Small intestine (tissue), 7 donors: ENCODE measurements at regions not wholly inside any gene's neighbourhood (a gene's known extent, or its start where the extent isn't known, plus 50 kb on each side); places are given as distances from the start of the nearest gene placed in this dataset.

Experiments
- DNase-seq, 2 donors: peaks; one replicate each; pipeline versions ENCODE4 v3.0.0 to v3.0.0-alpha.2; 2013
- FAIRE-seq: peaks from 2 replicates; lab custom pipeline; 2012; peaks lifted over from hg19 to GRCh38; lab: Jason Lieb, UNC
- H3K27ac ChIP-seq, 3 donors: one replicate each; pipeline ENCODE4 v1.5.1; 2013; ENCODE audit warnings: low read length in 2 of 3, mild to moderate bottlenecking in 2 of 3, control low read depth in 1 of 3, inconsistent platforms in 1 of 3, low read depth in 1 of 3, moderate library complexity in 1 of 3
- H3K27me3 ChIP-seq, 3 donors: one replicate each; pipeline ENCODE4 v1.6.1; 2013; ENCODE audit warnings: low read length in 3 of 3, inconsistent platforms in 1 of 3; ENCODE audit not compliant: control insufficient read depth in 3 of 3, insufficient read depth in 3 of 3
- H3K36me3 ChIP-seq, 3 donors: one replicate each; pipeline ENCODE4 v1.6.1; 2013; ENCODE audit warnings: low read length in 3 of 3, inconsistent platforms in 1 of 3, low read depth in 1 of 3, mild to moderate bottlenecking in 1 of 3, moderate library complexity in 1 of 3; ENCODE audit not compliant: control insufficient read depth in 3 of 3, insufficient read depth in 2 of 3
- H3K4me1 ChIP-seq, 3 donors: one replicate each; pipeline ENCODE4 v1.6.1; 2013; ENCODE audit warnings: low read length in 2 of 3, inconsistent platforms in 1 of 3, low read depth in 1 of 3, mild to moderate bottlenecking in 1 of 3, moderate library complexity in 1 of 3; ENCODE audit not compliant: control insufficient read depth in 3 of 3, insufficient read depth in 2 of 3
- H3K4me3 ChIP-seq, 3 donors: one replicate each; pipeline ENCODE4 v1.5.1; 2013; ENCODE audit warnings: low read length in 3 of 3, control low read depth in 1 of 3, inconsistent platforms in 1 of 3, low read depth in 1 of 3, mild to moderate bottlenecking in 1 of 3, moderate library complexity in 1 of 3
- H3K9me3 ChIP-seq, 2 donors: one replicate each; pipeline ENCODE4 v1.6.1; 2013; ENCODE audit warnings: low read depth in 1 of 2, low read length in 1 of 2; ENCODE audit not compliant: control insufficient read depth in 2 of 2, insufficient read depth in 1 of 2
- WGBS, 3 donors: extraction: QIAGEN DNeasy Blood & Tissue Kit; methylation state at CpG; one replicate each; pipeline ENCODE4 v1.1.7; 2013; 5-methylcytosine and 5-hydroxymethylcytosine counted together
- donor health status: healthy with polysubstance abuse.
- donor health status: control.
- donor health status: control.
- donor health status: Bipolar disorder and iron deficiency.
- donor health status: healthy.

DNA sequence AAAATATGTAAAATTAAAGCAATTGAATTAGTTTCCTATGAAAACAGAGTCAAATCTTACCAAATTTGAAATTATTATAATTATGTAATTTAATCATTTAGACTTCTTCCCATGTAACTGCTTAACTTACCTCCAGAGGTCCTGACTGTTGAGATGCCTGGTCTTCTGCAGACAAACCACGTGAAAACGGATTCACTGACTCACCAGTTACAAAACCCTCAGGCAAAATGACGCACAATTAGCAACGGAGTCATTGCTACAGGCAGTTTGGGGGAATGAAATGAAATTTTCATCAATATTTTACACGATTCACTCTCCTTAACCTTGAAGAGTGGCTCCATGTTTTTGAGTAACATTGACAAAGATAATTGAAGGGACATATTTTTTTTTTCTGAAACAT, 460.8 kb downstream of the MTRR start:
- Histone ChIP-seq H3K4me1 (no peaks in the 10 kb centered on the region), H3K36me3 (no peaks in the 10 kb centered on the region), H3K27ac (no peak overlapping the region), H3K4me3 (no peak overlapping the region), H3K9me3 (no peaks in the 10 kb centered on the region), H3K27me3 (no peaks in the 10 kb centered on the region)
- WGBS, 3 donors: 81 to 83% (median 83%) methylated on average over 5 of the region's 5 CpGs
- DNase-seq (no peak), FAIRE-seq (no peak)

DNA sequence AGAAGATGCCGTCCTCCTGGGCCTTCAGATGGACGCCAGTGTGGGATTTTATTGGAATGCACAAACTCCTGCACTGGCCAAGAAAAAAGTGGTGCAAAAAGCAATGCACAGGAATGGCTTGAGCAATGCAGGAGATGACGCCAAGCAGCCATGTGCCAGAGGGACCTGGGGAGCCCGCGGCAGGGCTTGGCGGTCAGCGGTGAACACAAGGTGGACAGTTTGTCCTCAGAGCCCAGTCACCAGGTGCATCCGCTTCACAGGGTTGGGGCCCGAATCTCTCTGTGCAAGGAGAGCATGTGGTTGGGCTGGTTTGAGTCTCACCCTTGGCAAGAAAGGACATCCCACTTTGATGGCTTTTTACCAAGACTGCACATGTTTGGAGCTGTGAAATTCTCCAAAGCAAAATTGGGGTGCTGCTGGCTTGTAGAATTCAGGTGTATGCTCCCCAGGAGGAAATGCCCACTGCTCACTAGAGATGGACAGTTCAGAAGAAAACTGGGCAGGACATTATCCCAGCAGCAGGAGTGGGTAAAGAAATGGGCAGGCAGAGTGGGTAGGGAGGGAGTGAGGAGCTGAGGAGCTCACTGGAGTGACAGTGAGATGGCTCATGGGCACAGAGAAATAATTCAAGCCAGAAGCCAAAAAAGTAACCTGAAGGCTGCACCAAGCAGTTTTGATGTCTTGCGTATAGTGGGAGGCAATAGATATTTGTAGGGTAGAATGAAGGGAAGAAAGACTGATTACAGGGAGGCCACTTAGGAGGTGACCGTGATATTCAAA, 463.9 kb downstream of the MTRR start:
- H3K4me3 ChIP-seq: no peak overlapping the region
- DNase-seq (no peak), FAIRE-seq (no peak)
- no peaks in the 10 kb centered on the region for H3K36me3 ChIP-seq
- no peak overlapping the region for H3K27ac ChIP-seq
- H3K9me3 ChIP-seq: no peaks in the 10 kb centered on the region
- H3K4me1 ChIP-seq: no peaks in the 10 kb centered on the region
- 91 to 94% (median 91%) methylated on average over 11 of the region's 11 CpGs for WGBS, 3 donors
- no peaks in the 10 kb centered on the region for H3K27me3 ChIP-seq

DNA sequence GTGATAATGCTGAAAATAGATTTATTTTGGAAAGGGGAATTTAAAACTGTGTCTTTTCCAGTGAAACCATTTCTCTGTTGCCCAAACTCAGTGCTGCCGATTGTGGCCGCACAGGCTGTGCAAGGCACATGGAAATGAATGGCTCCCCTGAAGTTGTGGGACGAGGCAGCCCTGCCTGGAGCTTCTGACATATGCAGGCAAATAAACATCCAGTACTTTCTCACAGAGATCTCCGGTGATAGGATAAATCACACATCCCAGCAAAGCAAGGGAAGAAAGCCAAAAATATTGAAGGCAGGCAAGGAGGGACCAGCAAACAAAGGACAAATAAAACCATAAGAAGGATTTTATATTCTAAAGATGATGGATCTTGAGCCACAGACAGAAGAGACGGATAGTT, 464.5 kb downstream of the MTRR start:
- no peak for FAIRE-seq
- H3K4me3 ChIP-seq: no peak overlapping the region
- 58 to 75% (median 69%) methylated on average over 5 of the region's 5 CpGs for whole genome bisulfite sequencing, 3 donors

DNA sequence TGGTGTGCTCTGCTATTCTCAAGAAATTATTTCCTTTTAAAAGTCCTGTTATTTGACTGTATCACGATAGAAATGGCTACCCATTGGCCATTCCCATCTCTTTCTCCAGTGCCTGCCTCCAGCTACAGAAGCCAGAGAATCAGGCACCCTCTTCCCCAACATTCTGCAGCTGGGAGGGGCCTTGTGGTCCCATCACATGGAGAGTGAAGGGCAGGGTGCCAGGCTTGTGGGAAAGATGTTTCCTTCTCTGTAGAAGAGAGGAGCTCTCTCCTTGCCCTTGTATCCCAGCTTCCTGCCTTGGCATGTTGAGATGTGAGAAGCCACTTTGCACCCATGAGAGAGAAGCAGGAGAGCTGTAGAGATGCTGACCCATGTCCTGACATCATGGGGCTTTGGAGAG, 465.0 kb downstream of the MTRR start:
- DNase-seq (no peak), FAIRE-seq (no peak)
- Histone ChIP-seq H3K4me1 (no peaks in the 10 kb centered on the region), H3K36me3 (no peaks in the 10 kb centered on the region), H3K27ac (no peak overlapping the region), H3K9me3 (no peaks in the 10 kb centered on the region), H3K4me3 (no peak overlapping the region), H3K27me3 (no peaks in the 10 kb centered on the region)
- 59 to 80% (median 67%) methylated on average over 1 of the region's 1 CpG for WGBS, 3 donors

More for the DNA sequence above, 464.5 kb downstream of the MTRR start:
- no peaks in the 10 kb centered on the region for H3K9me3 ChIP-seq
- no peaks in the 10 kb centered on the region for H3K36me3 ChIP-seq
- no peaks in the 10 kb centered on the region for H3K4me1 ChIP-seq
- H3K27me3 ChIP-seq: no peaks in the 10 kb centered on the region
- DNase-seq: no peak
- H3K27ac ChIP-seq: no peak overlapping the region

DNA sequence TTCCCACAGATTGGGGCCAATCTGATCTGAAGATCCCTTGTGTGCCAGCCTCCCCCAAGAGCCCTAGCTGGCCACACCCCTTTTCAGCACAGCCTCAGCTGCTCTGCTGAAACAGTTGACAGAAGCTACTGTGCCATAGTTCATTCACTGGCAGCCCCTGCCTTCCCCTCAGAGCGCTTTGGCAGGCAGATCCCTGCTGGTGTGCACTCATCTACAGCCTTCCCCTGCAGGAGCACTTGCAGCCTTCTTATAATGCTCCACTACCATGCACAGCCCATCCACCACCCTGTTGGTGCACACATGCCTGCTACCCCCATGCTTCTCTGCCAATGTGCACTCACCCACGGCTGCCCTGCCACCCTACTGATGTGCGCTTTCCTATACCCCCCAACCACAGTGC, 471.3 kb downstream of the MTRR start:
- H3K4me1 ChIP-seq: no peaks in the 10 kb centered on the region
- DNase-seq (no peak), FAIRE-seq (no peak)
- WGBS, 3 donors: 59 to 81% (median 71%) methylated on average over 3 of the region's 3 CpGs
- no peak overlapping the region for H3K4me3 ChIP-seq
- H3K27ac ChIP-seq: no peak overlapping the region
- H3K27me3 ChIP-seq: no peaks in the 10 kb centered on the region
- no peaks in the 10 kb centered on the region for H3K9me3 ChIP-seq
- no peaks in the 10 kb centered on the region for H3K36me3 ChIP-seq

DNA sequence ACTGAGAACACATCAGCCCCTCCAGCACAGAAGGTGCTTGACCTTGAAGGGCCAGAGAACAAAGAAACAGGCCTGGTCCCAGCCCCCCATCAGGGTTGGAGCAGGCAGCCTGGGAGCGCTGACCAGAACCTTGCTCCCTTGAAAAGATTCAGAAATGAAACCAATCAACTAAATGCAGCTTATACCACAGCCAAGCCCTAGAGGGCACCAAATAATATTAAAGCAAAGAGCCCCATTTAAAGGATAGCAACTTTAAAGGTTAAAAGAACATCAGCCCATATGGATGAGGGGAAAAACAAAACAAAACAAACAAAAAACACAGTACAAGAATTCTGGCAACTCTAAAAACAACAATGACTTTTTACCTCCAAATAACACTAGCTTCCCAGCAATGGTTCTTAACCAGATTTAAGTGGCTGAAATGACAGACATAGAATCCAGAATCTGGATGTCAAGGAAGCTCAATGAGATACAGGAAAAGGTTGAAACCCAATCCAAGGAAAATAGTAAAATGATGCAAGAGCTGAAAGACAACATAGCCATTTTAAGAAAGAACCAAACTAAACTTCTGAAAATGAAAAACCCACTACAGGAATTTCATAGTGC, 471.9 kb downstream of the MTRR start:
- no peak for FAIRE-seq
- 11 to 25% (median 19%) methylated on average over 1 of the region's 1 CpG for WGBS, 3 donors
- no peaks in the 10 kb centered on the region for H3K36me3 ChIP-seq
- no peak overlapping the region for H3K4me3 ChIP-seq
- no peaks in the 10 kb centered on the region for H3K27me3 ChIP-seq
- peak; percentile 4 to 7 for DNase-seq
- no peak overlapping the region for H3K27ac ChIP-seq
- no peaks in the 10 kb centered on the region for H3K4me1 ChIP-seq
- H3K9me3 ChIP-seq: no peaks in the 10 kb centered on the region

DNA sequence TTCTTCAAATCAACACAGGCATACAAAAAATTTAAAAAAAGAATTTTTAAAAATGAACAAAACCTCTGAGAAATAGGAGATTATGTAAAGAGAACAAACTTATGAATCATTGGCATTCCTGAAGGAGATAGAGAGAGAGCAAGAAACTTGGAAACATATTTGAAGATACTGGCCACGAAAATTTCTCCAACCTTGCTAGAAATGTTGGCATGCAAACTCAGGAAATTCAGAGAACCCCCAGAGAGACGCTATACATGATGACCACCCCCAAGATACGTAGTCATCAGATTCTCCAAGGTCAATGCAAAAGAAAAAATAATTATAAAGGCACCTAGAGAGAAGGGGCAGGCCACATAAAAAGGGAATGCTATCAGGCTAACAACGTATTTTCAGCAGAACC, 472.5 kb downstream of the MTRR start:
- Histone ChIP-seq H3K27me3 (no peaks in the 10 kb centered on the region), H3K27ac (no peak overlapping the region), H3K4me3 (no peak overlapping the region), H3K9me3 (no peaks in the 10 kb centered on the region), H3K4me1 (no peaks in the 10 kb centered on the region), H3K36me3 (no peaks in the 10 kb centered on the region)
- 48 to 61% (median 52%) methylated on average over 4 of the region's 4 CpGs for WGBS, 3 donors
- no peak for FAIRE-seq
- no peak for DNase-seq

DNA sequence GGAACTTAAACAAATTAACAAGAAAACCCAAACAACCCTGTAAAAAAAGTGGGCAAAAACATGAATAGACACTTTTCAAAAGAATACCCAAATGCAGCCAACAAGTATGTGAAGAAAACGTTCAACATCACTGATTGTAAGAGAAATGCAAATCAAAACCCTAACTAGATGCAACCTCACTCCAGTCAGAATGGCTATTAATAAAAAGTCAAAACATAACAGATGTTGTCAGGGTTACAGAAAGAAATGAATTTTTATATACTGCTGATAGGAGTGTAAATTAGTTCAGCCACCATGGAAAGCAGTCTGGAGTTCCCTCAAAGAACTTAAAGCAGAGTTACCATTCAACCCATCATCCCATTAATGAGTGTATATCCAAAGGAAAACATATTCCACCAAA, 479.0 kb downstream of the MTRR start:
- FAIRE-seq (no peak), DNase-seq (no peak)
- Histone ChIP-seq H3K4me1 (no peaks in the 10 kb centered on the region), H3K9me3 (no peaks in the 10 kb centered on the region), H3K36me3 (no peaks in the 10 kb centered on the region), H3K27me3 (no peaks in the 10 kb centered on the region), H3K27ac (no peak overlapping the region), H3K4me3 (no peak overlapping the region)
- WGBS, 3 donors: 64 to 78% (median 78%) methylated on average over 1 of the region's 1 CpG
